ENCODE measurements at regions not wholly inside any gene's neighbourhood (a gene's known extent, or its start where the extent isn't known, plus 50 kb on each side); places are given as distances from the start of the nearest gene placed in this dataset.

DNA sequence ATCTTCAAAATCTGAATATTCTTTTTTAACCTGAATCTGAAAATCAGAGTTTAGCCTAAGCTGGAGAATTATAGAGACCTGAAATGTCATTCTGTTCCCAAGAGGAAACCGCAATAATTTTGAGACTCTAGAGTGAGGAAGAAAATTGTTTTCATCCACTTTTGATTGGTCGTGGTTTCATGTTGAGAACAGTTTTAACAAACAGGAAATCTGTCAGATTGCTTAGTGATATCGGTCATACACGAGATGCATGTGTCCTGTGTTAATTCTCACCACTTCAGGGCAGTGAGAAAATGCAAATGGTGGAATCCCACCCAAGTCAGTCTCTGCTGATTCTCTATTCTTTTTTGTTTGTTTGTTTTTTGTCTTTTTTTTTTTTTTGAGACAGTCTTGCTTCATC, 1498.5 kb upstream of the TMEM132C start:
- DNase-seq (ENCODE audit: low spot score) = no peak

DNA sequence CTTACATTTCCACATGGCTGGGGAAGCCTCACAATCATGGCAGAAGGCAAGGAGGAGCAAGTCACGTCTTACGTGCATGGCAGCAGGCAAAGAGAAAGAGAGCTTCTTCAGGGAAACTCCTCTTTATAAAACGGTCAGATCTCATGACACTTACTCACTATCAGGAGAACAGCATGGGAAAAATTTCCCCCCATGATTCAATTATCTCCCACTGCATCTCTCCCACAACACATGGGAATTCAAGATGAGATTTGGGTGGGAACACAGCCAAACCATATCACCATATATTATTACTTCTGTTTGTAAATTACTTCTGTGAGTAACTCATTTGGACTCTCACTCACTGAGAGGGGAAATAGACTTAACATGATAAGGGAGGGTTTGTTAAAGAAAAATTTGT, 1496.8 kb upstream of the TMEM132C start:
- DNase-seq (ENCODE audit: low spot score) = no peak

DNA sequence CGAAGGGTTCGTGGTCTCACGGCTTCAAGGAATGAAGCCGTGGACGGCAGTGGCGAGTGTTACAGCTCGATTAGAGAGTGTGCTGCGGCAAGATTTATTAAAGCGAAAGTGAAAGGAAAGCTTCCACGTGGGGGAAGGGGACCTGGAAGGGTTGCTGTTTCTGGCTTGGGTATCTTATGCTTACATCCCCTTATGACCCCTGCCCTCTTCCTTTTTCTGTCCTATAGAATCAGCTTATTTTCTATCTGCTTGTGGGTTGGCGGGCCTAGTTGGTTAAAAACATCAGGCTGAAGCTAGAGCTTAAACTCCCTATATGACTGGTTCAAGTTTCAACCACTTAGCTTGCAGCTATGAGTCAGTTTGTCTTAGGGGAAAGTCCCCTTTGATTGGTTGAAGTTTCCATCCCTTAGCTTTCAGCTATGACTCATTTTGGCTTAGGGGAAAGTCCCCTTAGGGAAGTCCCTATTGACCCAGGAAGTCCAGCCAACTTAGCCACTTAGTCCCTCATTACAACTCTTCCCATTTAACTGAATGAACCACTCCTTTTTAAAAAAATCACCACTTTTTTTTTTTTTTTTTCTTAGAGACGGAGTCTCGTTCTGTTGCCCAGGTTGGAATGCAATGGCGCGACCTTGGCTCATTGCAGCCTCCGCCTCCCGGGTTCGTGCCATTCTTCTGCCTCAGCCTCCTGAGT, 1494.7 kb upstream of the TMEM132C start:
- DNase-seq (ENCODE audit: low spot score) = no peak

DNA sequence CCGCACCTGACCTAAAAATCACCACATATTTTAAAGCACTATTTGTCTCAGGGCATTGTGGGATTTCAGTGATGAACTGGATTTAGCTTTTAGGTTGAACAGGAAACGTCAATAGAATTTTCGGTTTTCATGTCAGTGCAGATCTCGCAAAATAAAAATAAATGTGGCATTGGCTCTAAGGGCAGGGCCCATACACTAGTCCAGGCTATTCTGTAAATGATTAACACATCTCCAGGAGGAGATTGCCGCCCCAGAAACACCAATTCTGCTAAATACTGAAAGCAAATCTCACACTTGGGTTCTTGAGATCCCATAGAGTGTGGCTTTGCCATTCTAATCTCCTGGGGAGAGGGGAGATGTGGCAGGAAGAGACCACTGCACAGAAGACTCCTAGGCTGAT, 1494.0 kb upstream of the TMEM132C start:
- no peak for DNase-seq (ENCODE audit: low spot score)

DNA sequence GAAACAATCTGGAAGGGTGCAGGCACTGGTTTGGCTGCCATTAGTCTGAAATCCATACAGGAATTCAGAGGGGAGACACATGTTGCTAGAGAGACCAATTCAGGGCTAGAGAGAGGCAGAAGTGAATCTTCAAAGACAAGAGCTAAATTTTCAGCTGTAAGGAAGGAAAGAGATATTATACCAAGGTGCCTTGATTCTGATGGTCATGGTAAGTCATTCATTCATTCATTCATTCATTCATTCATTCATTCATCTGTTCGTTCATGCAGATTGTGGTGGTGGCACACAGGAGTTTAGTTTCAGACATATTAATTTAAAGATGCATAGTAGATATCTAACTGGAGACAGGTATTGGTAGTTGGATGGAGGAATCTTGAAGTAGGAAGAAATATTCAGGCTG, 1493.5 kb upstream of the TMEM132C start:
- DNase-seq (ENCODE audit: low spot score) = no peak

DNA sequence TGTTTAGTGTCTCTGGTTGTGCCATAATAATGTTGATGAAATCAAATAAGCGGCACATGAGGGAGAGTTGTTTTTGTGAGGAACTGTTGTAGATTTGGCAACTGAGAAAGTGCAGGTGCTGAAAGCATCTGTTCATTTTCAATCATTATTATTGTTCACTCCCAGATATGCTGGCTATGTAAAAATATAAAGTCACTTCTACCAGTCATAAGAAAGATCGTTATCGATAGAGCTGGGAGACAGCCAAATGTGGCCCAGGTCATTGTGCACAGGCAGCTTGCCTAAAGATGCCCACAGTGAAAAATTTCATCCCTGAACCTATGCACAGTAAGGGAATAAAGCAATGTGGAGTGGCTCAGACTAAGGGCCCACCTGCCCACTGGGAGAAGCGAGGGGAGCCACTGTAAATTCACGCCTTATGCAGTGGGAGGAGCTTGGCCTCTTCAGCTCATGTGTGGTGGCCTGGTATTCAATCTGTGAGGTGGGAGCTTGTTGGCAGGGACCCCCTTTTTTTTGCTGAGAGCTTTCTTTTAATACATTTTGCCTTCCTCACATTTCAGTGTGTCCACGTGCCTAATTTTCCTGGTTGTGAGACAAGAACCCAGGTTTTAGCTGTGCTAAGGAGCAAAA, 1490.8 kb upstream of the TMEM132C start:
- DNase-seq (ENCODE audit: low spot score) = no peak

DNA sequence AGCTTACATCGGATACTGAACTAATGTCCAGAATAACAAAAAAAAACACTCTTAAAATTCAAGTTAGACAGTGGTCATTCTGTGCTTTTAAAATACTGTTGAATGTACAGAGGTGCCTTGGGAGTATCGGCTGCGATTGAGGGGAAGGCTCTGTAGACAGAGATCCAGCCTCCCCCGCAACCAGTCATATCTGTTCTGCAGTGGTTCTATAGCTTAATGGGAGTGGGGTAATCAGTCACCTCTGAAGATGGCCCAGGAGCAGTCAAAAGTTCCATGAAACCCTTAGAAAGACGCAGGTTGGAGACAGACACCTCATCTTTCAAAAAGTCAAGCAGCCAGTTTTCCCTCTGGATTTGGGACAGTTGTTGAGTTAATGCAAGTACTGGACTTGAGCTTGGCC, 1486.6 kb upstream of the TMEM132C start:
- DNase-seq (ENCODE audit: low spot score) = no peak

DNA sequence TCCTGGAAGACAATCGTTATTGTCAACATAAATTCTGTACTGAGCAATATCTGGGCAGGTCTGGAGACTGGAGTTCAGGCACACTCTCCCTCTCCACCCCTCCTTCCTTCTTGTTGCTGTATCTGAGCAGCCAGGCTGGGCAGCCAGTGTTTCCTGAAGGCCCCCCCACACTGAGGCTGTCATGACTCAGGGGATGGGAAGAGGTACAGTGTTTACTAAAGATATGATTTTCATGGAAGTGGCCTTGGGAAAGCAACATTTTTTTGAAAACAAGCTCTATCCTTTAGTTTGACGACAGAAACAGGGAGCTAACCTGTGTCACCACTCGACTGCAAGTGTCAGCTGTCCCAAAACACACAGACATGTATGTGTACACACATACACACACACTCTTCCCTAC, 1485.4 kb upstream of the TMEM132C start:
- no peak for DNase-seq (ENCODE audit: low spot score)

DNA sequence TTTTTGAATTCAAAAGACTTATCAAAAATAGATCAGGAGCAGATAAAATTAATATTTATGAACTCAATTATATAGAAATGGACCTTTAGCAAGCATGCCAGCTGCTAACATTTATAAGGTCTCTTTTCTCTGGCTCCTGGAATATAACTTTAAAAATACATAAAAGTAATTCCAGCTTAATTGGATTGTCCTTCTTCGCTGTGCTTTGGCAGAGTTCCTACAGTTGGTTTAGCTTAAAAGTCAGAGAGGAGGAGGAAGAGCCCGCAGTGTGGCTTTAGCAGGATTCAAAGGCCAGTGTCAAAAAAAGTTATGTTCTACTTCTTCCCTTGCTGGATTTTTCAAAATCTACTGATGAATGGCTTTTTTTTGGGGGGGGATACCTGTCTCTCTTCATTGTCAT, 1484.9 kb upstream of the TMEM132C start:
- DNase-seq (ENCODE audit: low spot score) = no peak

DNA sequence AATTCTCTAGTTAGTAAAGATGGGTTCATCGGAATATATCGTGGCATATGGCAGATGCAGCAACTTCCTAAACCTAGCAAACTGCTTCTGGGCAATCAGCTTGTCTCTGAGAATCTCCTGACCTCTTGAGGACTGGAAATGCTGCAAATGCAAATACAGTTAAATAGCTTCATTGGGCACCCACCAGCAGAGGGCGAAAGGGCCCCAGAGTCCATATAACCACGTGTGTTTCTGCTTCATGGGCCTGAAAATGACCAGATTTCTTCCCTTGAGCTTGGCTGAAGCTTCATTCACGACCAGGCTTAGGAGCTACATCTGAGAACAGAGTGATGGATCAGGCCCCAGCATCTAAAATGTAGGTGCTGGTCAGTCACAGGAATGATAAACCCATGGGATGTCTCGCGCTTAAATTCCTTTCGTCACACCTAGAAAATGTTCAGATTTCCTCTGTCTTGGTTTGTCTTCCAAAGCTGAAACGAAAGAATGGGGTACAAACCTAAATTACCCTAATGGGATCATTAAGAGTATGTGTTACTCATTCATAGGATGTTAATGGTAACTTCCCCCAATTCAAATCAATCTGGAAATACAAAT, 1482.5 kb upstream of the TMEM132C start:
- DNase-seq (ENCODE audit: low spot score) = no peak

DNA sequence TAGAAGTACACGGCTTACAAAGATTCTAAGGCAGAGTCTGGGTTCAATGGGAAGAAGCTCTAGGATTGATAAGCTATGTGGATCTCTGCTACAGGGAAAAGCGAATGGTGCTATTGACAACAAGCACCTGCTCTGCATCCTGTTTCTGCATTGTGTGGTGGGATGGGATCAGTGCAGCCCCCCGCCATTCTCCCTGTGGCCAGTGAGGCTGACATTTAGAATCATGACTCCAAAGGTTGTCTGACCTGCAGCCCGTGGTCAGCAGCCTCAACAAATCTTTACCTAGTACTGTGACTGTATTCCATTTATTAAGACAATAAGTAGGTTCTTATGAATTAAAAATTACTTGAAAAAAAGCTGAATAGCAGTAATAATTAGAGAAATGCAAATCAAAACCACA, 1477.0 kb upstream of the TMEM132C start:
- DNase-seq (ENCODE audit: low spot score) = no peak

DNA sequence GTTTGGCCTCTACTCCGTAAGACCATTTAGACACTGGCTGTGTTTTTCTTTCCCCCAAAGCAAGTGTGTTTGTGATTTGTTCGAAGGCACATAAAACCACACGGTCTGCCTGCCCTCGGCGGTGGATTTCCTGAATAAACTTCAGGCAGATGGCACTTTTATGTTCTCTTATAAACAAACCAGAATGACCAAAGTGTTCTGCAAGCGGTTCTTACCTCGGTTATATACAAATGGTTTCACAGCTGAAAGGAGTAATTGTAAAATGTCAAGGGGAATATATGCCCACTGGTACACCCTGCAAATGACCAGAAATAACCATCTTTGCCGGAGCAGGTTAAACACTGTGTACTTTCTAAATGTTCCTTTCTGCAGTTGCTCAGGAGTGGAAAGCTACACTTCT, 1475.8 kb upstream of the TMEM132C start:
- DNase-seq (ENCODE audit: low spot score) = no peak

DNA sequence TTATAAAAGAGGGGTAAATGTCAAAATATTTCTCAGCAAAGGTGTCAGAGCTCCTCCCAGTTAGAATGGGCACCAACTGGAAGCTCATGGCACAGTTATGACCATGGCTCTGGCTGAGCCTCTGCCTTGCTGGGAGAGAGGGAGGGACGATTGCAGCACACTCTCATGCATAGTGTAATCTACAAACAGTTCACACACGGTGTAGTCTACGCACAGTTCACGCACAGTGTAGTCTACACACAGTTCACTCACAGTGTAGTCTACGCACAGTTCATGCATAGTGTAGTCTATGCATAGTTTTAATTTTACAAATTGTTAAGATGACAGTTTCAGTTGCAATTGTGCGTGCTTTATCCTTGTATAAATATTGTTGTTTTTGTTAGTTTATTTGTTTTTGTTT, 1474.6 kb upstream of the TMEM132C start:
- no peak for DNase-seq (ENCODE audit: low spot score)

DNA sequence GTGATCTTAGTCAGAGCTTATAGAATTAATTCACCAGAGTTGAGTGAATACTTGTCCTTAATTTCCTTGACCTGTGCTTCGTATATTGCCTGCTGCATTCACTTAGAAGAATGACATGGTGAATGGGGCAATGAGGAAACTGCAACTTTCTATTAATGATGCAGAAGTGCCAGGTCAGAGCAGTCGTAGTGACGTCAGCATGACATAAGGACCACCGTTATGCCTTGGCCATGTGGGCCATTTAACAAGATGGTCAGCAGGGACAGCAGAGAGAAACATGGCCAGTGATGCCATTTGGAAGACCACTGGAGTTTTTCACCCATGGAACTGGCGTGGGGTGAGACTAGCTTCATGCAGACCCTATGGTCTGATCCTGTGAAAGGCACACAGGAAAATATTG, 1469.4 kb upstream of the TMEM132C start:
- DNase-seq (ENCODE audit: low spot score) = no peak

DNA sequence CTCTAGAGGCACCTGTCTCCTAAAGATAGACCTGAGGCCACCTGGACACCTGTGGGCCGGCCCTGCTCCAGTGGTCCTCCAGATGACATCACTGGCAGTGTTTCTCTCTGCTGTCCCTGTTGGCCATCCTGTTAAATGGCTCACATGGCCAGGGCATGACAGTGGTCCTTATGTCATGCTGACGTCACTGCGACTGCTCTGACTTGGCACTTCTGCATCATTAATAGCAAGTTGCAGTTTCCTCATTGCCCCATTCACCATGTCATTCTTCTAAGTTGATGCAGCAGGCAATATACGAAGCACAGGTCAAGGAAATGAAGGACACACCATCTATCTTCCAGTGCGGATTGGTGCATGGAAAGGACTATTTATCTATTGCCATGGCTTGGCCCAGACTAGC, 1468.5 kb upstream of the TMEM132C start:
- DNase-seq (ENCODE audit: low spot score) = no peak

DNA sequence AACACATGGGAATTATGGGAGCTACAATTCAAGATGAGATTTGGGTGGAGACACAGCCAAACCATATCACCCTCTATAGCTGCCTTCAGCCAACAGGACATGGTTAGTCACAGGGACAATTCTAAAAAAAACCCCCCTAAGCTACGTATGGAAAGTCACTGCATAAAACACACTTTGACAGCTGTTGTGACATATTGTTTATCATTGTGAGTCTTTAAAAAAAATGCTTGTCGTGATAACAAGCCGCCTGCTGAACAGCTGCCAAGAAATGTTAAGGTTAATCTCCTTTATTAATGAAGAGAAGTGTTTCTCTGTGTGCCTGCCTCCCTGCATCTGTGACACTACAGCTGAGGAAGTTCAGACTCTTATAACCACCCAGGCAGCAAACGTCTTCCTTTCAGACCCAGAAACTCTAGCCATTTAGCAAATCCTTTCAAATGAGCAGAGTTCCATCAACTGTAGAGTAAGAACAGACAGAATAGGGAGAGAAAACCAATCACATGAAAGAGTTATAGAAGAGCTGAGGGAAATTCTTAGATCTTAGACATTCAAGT, 1459.6 kb upstream of the TMEM132C start:
- no peak for DNase-seq (ENCODE audit: low spot score)

DNA sequence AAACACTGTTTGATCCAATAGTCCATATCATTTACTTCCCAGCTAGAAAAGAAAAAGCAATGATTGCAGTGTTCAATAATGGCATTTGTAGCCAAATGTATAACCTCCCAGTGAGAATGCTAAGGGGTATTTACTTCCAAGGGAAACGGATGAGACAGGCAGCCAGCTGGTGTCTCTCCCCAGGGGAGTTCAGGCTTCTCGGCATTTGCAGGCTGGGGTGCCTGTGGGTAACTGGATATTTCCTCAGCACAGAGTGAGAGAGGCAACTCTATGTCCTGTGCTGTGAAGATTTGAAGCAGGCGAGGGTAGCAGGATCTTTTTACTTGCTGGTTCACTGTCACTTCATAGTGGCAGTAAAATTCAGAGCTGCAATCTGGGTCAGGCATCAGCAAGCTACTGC, 1455.6 kb upstream of the TMEM132C start:
- DNase-seq (ENCODE audit: low spot score) = no peak

DNA sequence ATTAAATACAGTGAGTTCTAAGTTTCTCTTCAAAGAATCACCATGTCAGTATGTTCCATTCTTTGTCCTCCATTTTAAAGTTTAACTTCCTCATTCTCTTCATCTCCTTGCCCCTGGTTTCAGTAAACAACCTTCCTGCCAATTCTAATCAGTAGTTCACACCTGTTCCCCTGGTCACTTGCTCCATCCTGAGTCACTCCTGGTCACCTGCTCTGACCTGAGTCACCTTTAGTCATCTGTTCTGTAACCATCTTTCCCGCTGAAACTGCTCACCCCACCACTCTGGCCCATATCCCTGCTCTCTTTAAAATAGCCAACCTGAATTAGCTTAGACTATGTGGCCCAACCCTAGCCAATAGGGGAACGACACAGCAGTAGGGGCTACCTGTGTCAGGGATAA, 1447.4 kb upstream of the TMEM132C start:
- DNase-seq (ENCODE audit: low spot score) = no peak

DNA sequence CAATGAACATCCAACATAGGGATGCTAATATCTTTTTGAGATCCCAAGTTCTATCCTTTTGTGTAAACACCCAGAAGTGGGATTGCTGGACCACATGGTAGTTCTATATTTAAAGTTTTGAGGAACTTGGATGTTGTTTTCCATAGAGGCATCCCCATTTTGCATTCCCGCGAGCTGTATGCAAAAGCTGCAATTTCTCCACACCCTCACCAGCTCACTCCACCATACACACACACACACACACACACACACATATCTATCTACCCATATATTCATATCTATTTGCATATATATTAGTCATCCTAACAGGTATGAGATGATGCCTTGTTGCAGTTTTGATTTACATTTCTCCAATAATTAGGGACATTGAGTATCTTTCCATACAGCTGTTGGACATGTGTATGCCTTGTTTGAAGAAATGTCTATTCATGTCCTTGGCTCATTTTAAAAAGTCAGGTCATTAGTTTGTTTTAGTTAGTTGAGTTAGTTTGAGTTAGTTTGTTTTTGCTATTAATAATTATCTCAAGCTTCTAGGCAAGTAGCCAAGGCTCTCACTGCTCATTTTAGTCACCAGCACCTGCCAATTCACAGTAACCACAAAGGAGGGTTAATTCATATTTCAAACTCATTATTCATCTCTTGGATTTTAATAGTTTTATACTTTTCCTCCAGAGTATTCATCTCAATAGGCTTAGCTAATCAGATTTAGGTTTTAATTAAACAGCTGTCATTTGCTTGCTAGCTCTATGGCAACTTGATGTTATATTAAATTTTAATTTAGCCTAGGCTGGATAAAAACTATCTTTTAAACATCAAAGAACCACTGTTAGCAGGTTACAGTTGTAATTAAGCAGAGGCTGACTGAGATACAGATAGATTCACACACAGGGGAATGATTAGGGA, 1435.9 kb upstream of the TMEM132C start:
- no peak for DNase-seq (ENCODE audit: low spot score)

DNA sequence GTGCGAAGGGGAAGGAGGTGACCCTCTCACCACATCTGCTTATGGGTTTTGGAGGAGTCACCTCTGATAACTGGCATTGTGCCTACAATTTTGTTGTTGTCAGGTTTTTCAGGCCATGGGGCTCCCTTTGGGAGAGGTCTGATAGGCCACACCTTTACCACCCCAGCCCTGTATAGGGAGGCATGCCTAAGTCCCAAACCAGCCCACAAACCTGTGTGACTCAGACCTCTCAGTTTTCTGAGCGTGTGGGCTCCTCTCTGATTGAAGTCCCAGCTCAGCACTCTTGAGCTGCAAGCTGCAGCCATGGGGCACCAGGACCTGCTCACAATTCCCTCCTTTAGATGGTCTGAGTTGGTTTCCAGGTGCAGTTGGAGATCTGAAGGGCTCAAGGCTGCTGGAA, 1429.3 kb upstream of the TMEM132C start:
- no peak for DNase-seq (ENCODE audit: low spot score)

DNA sequence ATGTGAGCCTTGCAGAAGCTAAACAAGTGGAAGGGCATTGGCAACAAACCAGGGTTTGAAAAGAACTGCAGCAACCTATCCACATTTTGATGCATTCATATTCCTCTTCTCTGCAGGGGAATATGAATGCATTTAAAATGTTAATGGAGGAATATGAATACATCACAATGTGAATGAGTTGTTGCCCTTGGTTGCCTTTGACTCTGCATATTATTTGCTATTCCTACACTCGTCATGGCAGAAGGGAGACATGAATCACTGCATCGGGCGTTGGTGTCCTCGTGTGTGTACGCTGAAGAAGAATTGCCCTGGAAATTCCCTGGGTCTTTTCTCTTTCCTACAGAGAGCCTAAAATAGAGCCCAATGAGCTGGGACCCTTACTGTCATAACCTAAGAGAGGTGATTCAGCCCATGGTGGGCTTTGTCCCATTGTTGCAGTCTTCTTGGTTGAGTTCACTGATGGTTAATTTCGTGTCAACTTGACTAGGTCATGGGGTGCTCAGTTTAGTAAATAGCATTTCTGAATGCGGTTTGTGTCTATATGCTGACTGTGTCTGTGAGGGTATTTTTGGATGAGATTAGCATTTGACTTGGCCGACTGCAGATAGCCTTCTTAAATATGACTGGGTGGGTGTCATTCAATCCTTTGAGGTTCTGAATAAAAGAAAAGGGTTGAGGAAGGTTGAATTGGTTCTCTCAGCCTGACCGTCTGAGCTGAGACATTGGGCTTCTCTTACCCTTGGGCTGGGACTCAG, 1422.9 kb upstream of the TMEM132C start:
- DNase-seq (ENCODE audit: low spot score) = no peak
